ENCODE measurements at regions not wholly inside any gene's neighbourhood (a gene's known extent, or its start where the extent isn't known, plus 50 kb on each side); places are given as distances from the start of the nearest gene placed in this dataset.

- Histone ChIP-seq H3K9ac (ENCODE audit: insufficient read depth in 1 of 2, low read length in 2 of 2) (no peak overlapping the region), H3K27me3 (ENCODE audit: control insufficient read depth in 3 of 3, insufficient read depth in 3 of 3, low read length in 2 of 3) (no peaks in the 10 kb centered on the region), H3K36me3 (ENCODE audit: control insufficient read depth in 4 of 4, insufficient read depth in 4 of 4, low read length in 4 of 4) (no peaks in the 10 kb centered on the region), H3K27ac (ENCODE audit: low read depth in 1 of 2, low read length in 1 of 2) (no peak overlapping the region), H3K9me3 (ENCODE audit: control insufficient read depth in 4 of 4, insufficient read depth in 3 of 4, low read length in 3 of 4) (no peaks in the 10 kb centered on the region), H3K4me1 (ENCODE audit: control insufficient read depth in 5 of 5, insufficient read depth in 5 of 5, low read length in 5 of 5) (peaks cover 0 to 6% (median 0%) of the 10 kb centered on the region in 5 donors), H3K4me3 (no peak overlapping the region)
- 61 to 65% methylated on average over 3 of the region's 3 CpGs for WGBS, 2 donors
- ATAC-seq (ENCODE audit: insufficient read depth, low FRiP score) (no peak), DNase-seq (no peak)
- no peak for TF ChIP-seq CTCF (IDR thresholded peaks at IDR 0.05; ENCODE audit: control extremely low read depth, extremely low read depth)
Observed at GRCh38 chr1:96995351-96995750, 273.8 kb downstream of the PTBP2 start.

- 75 to 88% methylated on average over 1 of the region's 1 CpG for WGBS, 2 donors
- Histone ChIP-seq H3K9me3 (ENCODE audit: control insufficient read depth in 4 of 4, insufficient read depth in 3 of 4, low read length in 3 of 4) (no peaks in the 10 kb centered on the region), H3K27ac (ENCODE audit: low read depth in 1 of 2, low read length in 1 of 2) (no peak overlapping the region), H3K9ac (ENCODE audit: insufficient read depth in 1 of 2, low read length in 2 of 2) (no peak overlapping the region), H3K27me3 (ENCODE audit: control insufficient read depth in 3 of 3, insufficient read depth in 3 of 3, low read length in 2 of 3) (no peaks in the 10 kb centered on the region), H3K4me1 (ENCODE audit: control insufficient read depth in 5 of 5, insufficient read depth in 5 of 5, low read length in 5 of 5) (peaks cover 0 to 6% (median 0%) of the 10 kb centered on the region in 5 donors), H3K36me3 (ENCODE audit: control insufficient read depth in 4 of 4, insufficient read depth in 4 of 4, low read length in 4 of 4) (no peaks in the 10 kb centered on the region), H3K4me3 (no peak overlapping the region)
- ATAC-seq (ENCODE audit: insufficient read depth, low FRiP score) (no peak), DNase-seq (no peak)
- TF ChIP-seq CTCF (IDR thresholded peaks at IDR 0.05; ENCODE audit: control extremely low read depth, extremely low read depth), result no peak
Observed at GRCh38 chr1:96996001-96996400, 274.4 kb downstream of the PTBP2 start.

GRCh38 chr1:96997717-96998116 is 276.1 kb downstream of the PTBP2 start:
- no peak overlapping the region for H3K27ac ChIP-seq (ENCODE audit: low read depth in 1 of 2, low read length in 1 of 2)
- H3K27me3 ChIP-seq (ENCODE audit: control insufficient read depth in 3 of 3, insufficient read depth in 3 of 3, low read length in 2 of 3), result no peaks in the 10 kb centered on the region
- DNase-seq, result peak in 1 of 3 donors; percentile 5
- ATAC-seq (ENCODE audit: insufficient read depth, low FRiP score), result no peak
- H3K9me3 ChIP-seq (ENCODE audit: control insufficient read depth in 4 of 4, insufficient read depth in 3 of 4, low read length in 3 of 4), result no peaks in the 10 kb centered on the region
- no peaks in the 10 kb centered on the region for H3K36me3 ChIP-seq (ENCODE audit: control insufficient read depth in 4 of 4, insufficient read depth in 4 of 4, low read length in 4 of 4)
- H3K4me1 ChIP-seq (ENCODE audit: control insufficient read depth in 5 of 5, insufficient read depth in 5 of 5, low read length in 5 of 5), result peaks cover 0 to 6% (median 0%) of the 10 kb centered on the region in 5 donors
- TF ChIP-seq CTCF (IDR thresholded peaks at IDR 0.05; ENCODE audit: control extremely low read depth, extremely low read depth), result no peak
- WGBS, 2 donors, result 31 to 41% methylated on average over 7 of the region's 7 CpGs
- peak overlapping the region in 1 of 2 donors; percentile 4 for H3K9ac ChIP-seq (ENCODE audit: insufficient read depth in 1 of 2, low read length in 2 of 2)
- H3K4me3 ChIP-seq, result no peak overlapping the region

- no peak overlapping the region for H3K27ac ChIP-seq (ENCODE audit: low read depth in 1 of 2, low read length in 1 of 2)
- H3K4me1 ChIP-seq (ENCODE audit: control insufficient read depth in 5 of 5, insufficient read depth in 5 of 5, low read length in 5 of 5), result peaks cover 0 to 6% (median 0%) of the 10 kb centered on the region in 5 donors
- H3K4me3 ChIP-seq, result no peak overlapping the region
- no peak for DNase-seq
- H3K36me3 ChIP-seq (ENCODE audit: control insufficient read depth in 4 of 4, insufficient read depth in 4 of 4, low read length in 4 of 4), result no peaks in the 10 kb centered on the region
- no peak overlapping the region for H3K9ac ChIP-seq (ENCODE audit: insufficient read depth in 1 of 2, low read length in 2 of 2)
- H3K9me3 ChIP-seq (ENCODE audit: control insufficient read depth in 4 of 4, insufficient read depth in 3 of 4, low read length in 3 of 4), result no peaks in the 10 kb centered on the region
- 91% methylated on average over 3 of the region's 3 CpGs for WGBS, 2 donors
- no peak for TF ChIP-seq CTCF (IDR thresholded peaks at IDR 0.05; ENCODE audit: control extremely low read depth, extremely low read depth)
- H3K27me3 ChIP-seq (ENCODE audit: control insufficient read depth in 3 of 3, insufficient read depth in 3 of 3, low read length in 2 of 3), result no peaks in the 10 kb centered on the region
- ATAC-seq (ENCODE audit: insufficient read depth, low FRiP score), result no peak
Observed at GRCh38 chr1:96998466-96998865, 276.9 kb downstream of the PTBP2 start.

Data from lung (tissue), 11 donors.